H1 (cell line): ENCODE measurements at regions not wholly inside any gene's neighbourhood (a gene's known extent, or its start where the extent isn't known, plus 50 kb on each side); places are given as distances from the start of the nearest gene placed in this dataset.

Experiments
- TBP ChIP-seq: IDR thresholded peaks from 2 replicates; pipeline ENCODE4 v1.6.1; 2011; ENCODE audit warnings: low read depth, low read length, improper control_type of control experiment

DNA sequence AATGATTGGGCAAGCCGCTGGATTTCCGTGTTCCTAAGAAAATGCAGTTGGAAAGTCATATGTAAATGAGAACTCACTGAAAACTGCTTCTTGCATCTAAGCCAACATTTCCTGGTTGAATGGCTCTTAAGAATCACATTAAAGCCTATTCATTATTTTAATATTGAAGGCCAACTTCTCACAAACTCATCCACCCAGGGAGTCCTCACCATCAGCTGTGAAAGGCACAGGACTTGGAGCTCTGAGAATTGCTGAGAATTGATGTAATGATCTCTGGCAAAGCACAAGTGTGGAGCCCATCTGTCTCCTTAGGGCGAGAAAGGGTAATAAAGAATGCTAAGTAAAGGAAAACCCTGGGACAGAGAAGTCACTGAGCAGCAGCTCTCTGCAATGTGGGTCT, 55.9 kb upstream of the APCDD1 start (continued):
- TF ChIP-seq TBP, result no peak
- TF ChIP-seq, all 59 proteins: peak for 0
